ENCODE measurements at regions not wholly inside any gene's neighbourhood (a gene's known extent, or its start where the extent isn't known, plus 50 kb on each side); places are given as distances from the start of the nearest gene placed in this dataset.

DNA sequence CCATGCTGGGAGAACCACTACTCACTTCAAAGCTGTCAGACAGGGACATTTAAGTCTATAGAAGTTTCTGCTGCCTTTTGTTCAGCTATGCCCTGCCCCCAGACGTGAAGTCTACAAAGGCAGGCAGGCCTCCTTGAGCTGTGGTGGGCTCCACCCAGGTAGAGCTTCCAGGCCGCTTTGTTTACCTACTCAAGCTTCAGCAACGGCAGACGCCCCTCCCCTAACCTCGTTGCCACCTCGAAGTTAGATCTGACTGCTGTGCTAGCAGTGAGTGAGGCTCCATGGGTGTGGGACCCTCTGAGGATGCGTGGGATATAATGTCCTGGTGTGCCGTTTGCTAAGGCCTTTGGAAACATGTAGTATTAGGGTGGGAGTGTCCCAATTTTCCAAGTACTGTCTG is 276.7 kb downstream of the ZIC4 start:
- TF ChIP-seq CTCF (IDR thresholded peaks at IDR 0.05), result no peak
- ATAC-seq (no peak), DNase-seq (peak in 1 of 4 donors; percentile 45)
- intact Hi-C loops (cut with DNase I), result no loop called here
- Histone ChIP-seq H3K27me3 (no peaks in the 10 kb centered on the region), H3K27ac (no peak overlapping the region), H3K9me3 (peaks cover 0 to 12% of the 10 kb centered on the region in 2 donors), H3K36me3 (no peaks in the 10 kb centered on the region), H3K4me3 (no peak overlapping the region), H3K4me1 (no peaks in the 10 kb centered on the region)

DNA sequence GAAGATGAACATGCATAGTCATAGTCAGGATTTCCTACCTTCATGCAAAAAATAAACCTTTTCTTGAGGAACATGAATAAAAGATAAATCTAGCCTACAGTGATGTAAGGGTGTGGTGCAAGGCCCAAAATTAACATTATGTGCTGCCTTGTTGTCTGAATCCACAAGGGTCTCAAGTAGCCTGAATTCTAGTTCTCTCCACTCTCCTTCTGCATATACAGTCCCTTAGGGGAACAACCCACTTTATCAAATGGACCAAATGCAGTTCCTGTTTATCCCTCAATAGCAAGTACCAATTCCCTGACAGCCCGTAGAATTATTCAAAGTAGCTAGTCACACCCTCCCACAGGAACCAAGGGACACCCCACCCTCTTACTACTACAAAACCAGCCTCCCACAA is 284.0 kb downstream of the ZIC4 start:
- Histone ChIP-seq H3K9me3 (no peaks in the 10 kb centered on the region), H3K36me3 (no peaks in the 10 kb centered on the region), H3K27ac (no peak overlapping the region), H3K4me3 (no peak overlapping the region), H3K4me1 (no peaks in the 10 kb centered on the region), H3K27me3 (no peaks in the 10 kb centered on the region)
- ATAC-seq (no peak), DNase-seq (no peak)
- intact Hi-C loops (cut with DNase I), result no loop called here
- TF ChIP-seq CTCF (IDR thresholded peaks at IDR 0.05), result no peak

DNA sequence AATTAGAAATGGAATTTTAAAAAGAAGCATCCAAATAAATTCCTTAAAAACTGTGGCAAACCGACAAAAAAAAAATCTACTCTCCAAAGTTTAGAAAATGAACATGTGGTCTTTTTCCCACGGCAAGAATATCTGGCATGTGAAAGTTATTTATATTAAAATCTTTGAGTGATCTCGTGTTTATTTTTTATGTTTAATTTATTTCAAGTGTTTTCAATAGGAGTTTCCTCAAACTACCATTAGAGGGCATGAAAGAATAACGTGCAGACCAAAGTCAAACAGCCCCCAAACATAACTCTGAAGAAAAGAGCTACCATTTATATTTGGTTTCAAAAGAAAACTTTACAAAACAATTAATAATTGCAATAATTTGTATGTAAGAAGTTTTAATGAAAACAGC is 286.4 kb downstream of the ZIC4 start:
- no peaks in the 10 kb centered on the region for H3K36me3 ChIP-seq
- no peaks in the 10 kb centered on the region for H3K27me3 ChIP-seq
- intact Hi-C loops (cut with DNase I), result no loop called here
- no peaks in the 10 kb centered on the region for H3K4me1 ChIP-seq
- TF ChIP-seq CTCF (IDR thresholded peaks at IDR 0.05), result no peak
- H3K9me3 ChIP-seq, result no peaks in the 10 kb centered on the region
- no peak overlapping the region for H3K27ac ChIP-seq
- no peak overlapping the region for H3K4me3 ChIP-seq
- DNase-seq (peak in 2 of 4 donors; percentile 15 to 46), ATAC-seq (no peak)

DNA sequence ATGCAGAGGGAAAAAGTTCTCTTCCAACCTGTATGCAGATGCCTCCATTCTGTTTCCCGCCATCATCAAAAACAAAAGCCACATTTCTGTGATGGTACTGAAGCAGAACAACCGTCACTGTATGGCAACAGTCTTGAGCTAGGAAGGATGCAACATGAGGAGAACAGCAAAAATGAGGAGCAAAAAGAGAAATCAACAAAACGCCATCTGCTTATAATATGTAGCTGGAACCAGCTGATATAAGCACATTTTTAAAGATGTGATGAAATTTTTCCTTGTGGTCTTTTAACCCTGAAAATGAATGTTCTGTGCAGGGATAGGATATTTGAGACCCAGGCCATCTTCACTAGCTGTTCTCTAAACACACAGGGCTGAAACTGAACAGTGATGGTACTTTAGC is 287.0 kb downstream of the ZIC4 start:
- H3K27ac ChIP-seq, result no peak overlapping the region
- H3K36me3 ChIP-seq, result no peaks in the 10 kb centered on the region
- intact Hi-C loops (cut with DNase I), result no loop called here
- no peaks in the 10 kb centered on the region for H3K9me3 ChIP-seq
- no peaks in the 10 kb centered on the region for H3K27me3 ChIP-seq
- ATAC-seq (no peak), DNase-seq (peak in 2 of 4 donors; percentile 8 to 21)
- no peak for TF ChIP-seq CTCF (IDR thresholded peaks at IDR 0.05)
- no peaks in the 10 kb centered on the region for H3K4me1 ChIP-seq
- H3K4me3 ChIP-seq, result no peak overlapping the region

GRCh38 chr3:147118611-147119010 is 287.7 kb downstream of the ZIC4 start:
- no peak for DNase-seq
- ATAC-seq, result no peak
- intact Hi-C loops (cut with DNase I), result no loop called here

More at GRCh38 chr3:147118611-147119010, 287.7 kb downstream of the ZIC4 start:
- no peaks in the 10 kb centered on the region for H3K27me3 ChIP-seq
- no peaks in the 10 kb centered on the region for H3K36me3 ChIP-seq
- no peak for TF ChIP-seq CTCF (IDR thresholded peaks at IDR 0.05)
- H3K9me3 ChIP-seq, result no peaks in the 10 kb centered on the region
- no peaks in the 10 kb centered on the region for H3K4me1 ChIP-seq
- no peak overlapping the region for H3K4me3 ChIP-seq
- H3K27ac ChIP-seq, result no peak overlapping the region

All from left lung (tissue), 4 donors.